Naive thymus-derived CD8-positive, alpha-beta T cell (primary cell): ENCODE measurements at regions not wholly inside any gene's neighbourhood (a gene's known extent, or its start where the extent isn't known, plus 50 kb on each side); places are given as distances from the start of the nearest gene placed in this dataset.

ENCODE experiments used
- ATAC-seq, 2 donors: fragments of 150-1000 bp; cut with Tn5 transposase in 1 of 2; sonication (Bioruptor Pico), chemical (Tn5 transposase) in 1 of 2; 1 replicate in 1 of 2; 2 replicates in 1 of 2; pipeline ENCODE4 v1.10.0; 2021; ENCODE audit warnings: mild to moderate bottlenecking in 2 of 2, moderate library complexity in 2 of 2
- POLR2A ChIA-PET: fragments of 350-600 bp; sonication (Branson Sonifier 250); formaldehyde crosslinking; loops from one replicate; lab custom pipeline; 2021; ENCODE audit warnings: antibody characterized with exemption; lab: Charles Lee
- DNase-seq, 10 donors: peaks; one replicate each; pipeline versions ENCODE4 v3.0.0 to v3.0.0-alpha.2; 2020 to 2022
- H3K27ac Mint-ChIP-seq, 10 donors: one replicate each; pipeline ENCODE4 v1.8.0; 2020 to 2022; ENCODE audit warnings: mild to moderate bottlenecking in 10 of 10, mixed read lengths in 10 of 10, moderate library complexity in 4 of 10, inconsistent platforms in 1 of 10
- H3K27me3 Mint-ChIP-seq, 5 donors: one replicate each; pipeline ENCODE4 v1.8.0; 2021 to 2022; ENCODE audit warnings: mixed read lengths in 5 of 5
- H3K36me3 Mint-ChIP-seq, 3 donors: one replicate each; pipeline ENCODE4 v1.8.0; 2020 to 2022; ENCODE audit warnings: mixed read lengths in 3 of 3, mild to moderate bottlenecking in 2 of 3, inconsistent platforms in 1 of 3
- H3K4me1 Mint-ChIP-seq, 4 donors: one replicate each; pipeline ENCODE4 v1.8.0; 2021 to 2022; ENCODE audit warnings: mixed read lengths in 4 of 4
- H3K4me3 Mint-ChIP-seq, 10 donors: one replicate each; pipeline ENCODE4 v1.8.0; 2020 to 2022; ENCODE audit warnings: mild to moderate bottlenecking in 10 of 10, mixed read lengths in 10 of 10, moderate library complexity in 6 of 10, inconsistent platforms in 1 of 10
- H3K9me3 Mint-ChIP-seq, 9 donors: one replicate each; pipeline ENCODE4 v1.8.0; 2020 to 2022; ENCODE audit warnings: mixed read lengths in 9 of 9, mild to moderate bottlenecking in 3 of 9, inconsistent platforms in 1 of 9, moderate library complexity in 1 of 9

DNA sequence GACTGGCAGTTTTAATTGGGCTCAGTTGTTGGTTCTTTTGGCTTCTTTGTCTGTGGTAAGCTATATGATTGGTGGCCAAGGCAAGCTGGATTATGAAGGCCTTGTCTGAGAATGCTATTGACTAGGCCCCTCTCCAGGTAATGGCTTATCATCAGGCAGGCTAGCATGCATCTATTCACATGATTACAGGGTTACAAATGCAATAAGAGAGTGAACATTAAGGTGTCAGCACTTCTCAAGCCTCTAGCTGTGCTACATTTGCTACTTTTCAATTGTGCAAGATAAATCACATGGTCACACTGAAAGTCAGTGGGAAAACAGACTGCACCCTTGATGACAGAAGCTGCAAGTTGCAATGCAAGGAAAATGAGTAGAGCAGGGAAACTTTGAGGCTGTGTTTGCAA is 550.9 kb upstream of the TMPRSS15 start:
- no peak for ATAC-seq
- no peaks in the 10 kb centered on the region for H3K27me3 Mint-ChIP-seq
- no peaks in the 10 kb centered on the region for H3K36me3 Mint-ChIP-seq
- no peak for DNase-seq
- H3K27ac Mint-ChIP-seq: no peak overlapping the region
- H3K4me1 Mint-ChIP-seq: no peaks in the 10 kb centered on the region
- POLR2A ChIA-PET: no interaction called here
- H3K9me3 Mint-ChIP-seq: peaks cover 0 to 10% (median 2%) of the 10 kb centered on the region in 9 donors
- no peak overlapping the region for H3K4me3 Mint-ChIP-seq

DNA sequence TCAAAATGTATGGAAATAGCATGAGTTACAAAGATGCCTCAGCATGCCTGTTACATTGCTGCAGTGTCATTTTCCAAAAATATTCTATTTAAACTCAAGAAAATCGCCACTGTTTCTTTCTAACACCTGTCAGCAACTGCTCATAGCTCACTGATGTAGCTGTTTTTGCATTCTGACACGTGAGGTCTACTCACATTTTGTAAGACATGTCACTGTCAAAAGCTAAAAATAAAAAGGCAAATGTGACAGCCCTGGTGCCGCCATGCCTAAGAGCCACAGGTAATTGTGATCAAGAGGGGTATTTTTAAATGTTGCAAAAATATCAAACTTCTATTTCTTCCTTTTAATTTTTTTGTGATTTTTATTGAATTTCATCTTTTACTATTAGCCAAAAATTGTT is 556.2 kb upstream of the TMPRSS15 start:
- POLR2A ChIA-PET: no interaction called here
- H3K36me3 Mint-ChIP-seq: no peaks in the 10 kb centered on the region
- H3K9me3 Mint-ChIP-seq: peaks cover 0 to 5% (median 3%) of the 10 kb centered on the region in 9 donors
- H3K4me1 Mint-ChIP-seq: no peaks in the 10 kb centered on the region
- H3K27ac Mint-ChIP-seq: no peak overlapping the region
- no peak for DNase-seq
- H3K4me3 Mint-ChIP-seq: no peak overlapping the region
- no peak for ATAC-seq
- no peaks in the 10 kb centered on the region for H3K27me3 Mint-ChIP-seq

DNA sequence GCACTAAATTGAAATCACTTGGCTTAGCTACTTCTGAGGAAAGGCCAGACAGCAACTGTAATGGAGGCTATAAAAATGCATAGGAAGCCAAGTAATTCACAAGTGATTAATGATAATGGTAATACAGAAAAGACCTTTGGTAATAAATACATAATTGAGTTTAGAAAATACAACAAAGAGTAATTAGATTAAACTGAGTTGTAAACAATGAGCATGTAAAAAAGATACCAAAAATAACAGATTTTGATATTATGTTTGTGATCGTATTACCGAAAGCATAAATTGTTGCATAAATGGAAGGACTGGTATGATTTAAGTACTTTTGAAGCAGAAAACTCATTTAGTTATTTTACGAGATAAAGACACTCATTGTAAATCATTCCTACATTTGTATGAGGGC is 556.7 kb upstream of the TMPRSS15 start:
- H3K4me1 Mint-ChIP-seq: no peaks in the 10 kb centered on the region
- DNase-seq (no peak), ATAC-seq (no peak)
- peaks cover 0 to 5% (median 3%) of the 10 kb centered on the region in 9 donors for H3K9me3 Mint-ChIP-seq
- H3K27ac Mint-ChIP-seq: no peak overlapping the region
- no peaks in the 10 kb centered on the region for H3K36me3 Mint-ChIP-seq
- no peaks in the 10 kb centered on the region for H3K27me3 Mint-ChIP-seq
- POLR2A ChIA-PET: no interaction called here
- no peak overlapping the region for H3K4me3 Mint-ChIP-seq

DNA sequence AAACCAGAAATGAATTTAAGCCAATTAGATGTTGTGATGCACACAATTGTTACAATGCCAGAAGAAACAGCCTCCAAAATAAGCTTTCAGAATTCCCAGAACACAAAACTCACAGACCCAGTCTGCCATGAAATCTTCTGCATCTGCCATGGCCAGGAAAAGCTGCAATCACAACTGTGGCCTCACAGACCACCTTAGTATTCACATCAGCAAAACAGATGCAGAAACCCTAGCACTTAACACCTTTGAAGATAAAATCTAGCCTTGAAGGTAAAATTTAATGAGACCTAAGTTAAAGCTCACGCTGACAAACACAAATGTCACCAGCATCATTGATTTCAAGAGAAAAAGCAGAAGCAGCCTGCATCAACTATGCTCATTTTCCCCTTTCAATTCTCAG is 566.8 kb upstream of the TMPRSS15 start:
- no peaks in the 10 kb centered on the region for H3K36me3 Mint-ChIP-seq
- POLR2A ChIA-PET: no interaction called here
- H3K4me1 Mint-ChIP-seq: no peaks in the 10 kb centered on the region

DNA sequence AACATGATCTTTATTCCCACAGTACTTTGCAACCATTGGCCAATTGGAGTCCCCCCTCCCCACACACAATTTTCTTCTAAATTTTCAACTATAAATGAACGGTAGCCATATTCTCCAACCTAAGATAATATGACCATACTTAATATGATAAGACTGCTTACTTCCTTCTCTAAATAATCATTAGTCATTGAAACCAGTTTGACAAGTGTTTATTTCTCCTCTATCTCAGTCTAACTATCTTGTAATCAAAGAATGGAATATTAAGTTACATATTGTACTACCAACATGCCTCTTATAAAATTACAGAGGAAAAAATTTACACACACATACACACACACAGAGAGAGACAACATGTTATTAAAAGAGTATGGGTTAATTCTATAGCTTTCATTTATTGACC is 567.4 kb upstream of the TMPRSS15 start:
- no peaks in the 10 kb centered on the region for H3K4me1 Mint-ChIP-seq
- no peak overlapping the region for H3K4me3 Mint-ChIP-seq
- no peak overlapping the region for H3K27ac Mint-ChIP-seq
- no peaks in the 10 kb centered on the region for H3K36me3 Mint-ChIP-seq
- peaks cover 0 to 13% (median 5%) of the 10 kb centered on the region in 9 donors for H3K9me3 Mint-ChIP-seq
- POLR2A ChIA-PET: no interaction called here
- no peaks in the 10 kb centered on the region for H3K27me3 Mint-ChIP-seq
- no peak for DNase-seq
- ATAC-seq: no peak

More for the DNA sequence above, 566.8 kb upstream of the TMPRSS15 start:
- Mint-ChIP-seq H3K27me3 (no peaks in the 10 kb centered on the region), H3K9me3 (peaks cover 0 to 10% (median 5%) of the 10 kb centered on the region in 9 donors), H3K27ac (no peak overlapping the region), H3K4me3 (no peak overlapping the region)
- no peak for ATAC-seq
- DNase-seq: no peak

DNA sequence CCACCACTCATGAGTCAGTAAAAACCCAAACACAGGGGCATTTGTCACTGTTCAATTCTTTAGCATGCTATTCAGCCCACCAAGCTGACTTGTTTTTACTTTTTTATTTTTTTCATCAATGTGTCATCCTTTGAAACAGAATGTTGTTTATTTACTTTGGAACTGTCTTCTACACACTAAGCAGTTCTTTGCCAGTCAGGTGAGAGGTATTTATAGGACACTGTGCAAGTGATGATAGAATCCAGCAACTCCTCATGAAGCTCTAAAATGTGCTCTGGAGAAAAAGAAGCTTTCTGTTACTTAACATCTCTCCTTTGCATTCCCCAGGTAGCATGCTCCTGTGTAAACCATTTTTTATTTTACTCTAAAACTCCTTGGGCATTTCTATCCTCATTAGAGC is 582.0 kb upstream of the TMPRSS15 start:
- Mint-ChIP-seq H3K9me3 (peaks cover 0 to 33% (median 6%) of the 10 kb centered on the region in 9 donors), H3K27ac (no peak overlapping the region)
- no peak for DNase-seq

DNA sequence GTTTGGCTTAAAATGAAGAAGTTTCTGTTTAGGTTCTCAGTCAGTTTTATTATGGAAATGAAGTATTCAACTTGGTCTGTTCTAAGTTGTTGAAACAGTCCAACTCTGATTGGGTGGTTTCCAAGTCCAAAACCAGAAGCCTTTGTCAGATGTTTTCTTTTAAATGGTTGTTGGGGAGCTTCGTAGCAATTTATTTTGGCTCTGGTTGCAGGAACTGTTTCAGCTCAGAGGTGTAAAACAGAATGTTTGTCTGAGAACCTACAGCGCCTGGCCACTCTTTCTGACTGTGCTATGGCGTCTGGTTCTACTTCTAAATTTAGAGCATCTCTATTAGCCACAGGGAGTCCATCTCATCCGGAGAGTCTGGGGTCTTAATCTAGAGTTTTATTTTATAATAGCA is 582.6 kb upstream of the TMPRSS15 start:
- Mint-ChIP-seq H3K4me1 (no peaks in the 10 kb centered on the region), H3K27ac (no peak overlapping the region), H3K27me3 (no peaks in the 10 kb centered on the region), H3K36me3 (no peaks in the 10 kb centered on the region), H3K4me3 (no peak overlapping the region), H3K9me3 (peaks cover 0 to 33% (median 9%) of the 10 kb centered on the region in 9 donors)
- POLR2A ChIA-PET: no interaction called here
- ATAC-seq (no peak), DNase-seq (no peak)

More for the DNA sequence above, 582.0 kb upstream of the TMPRSS15 start:
- Mint-ChIP-seq H3K36me3 (no peaks in the 10 kb centered on the region), H3K27me3 (no peaks in the 10 kb centered on the region), H3K4me3 (no peak overlapping the region), H3K4me1 (no peaks in the 10 kb centered on the region)
- ATAC-seq: no peak
- POLR2A ChIA-PET: no interaction called here

DNA sequence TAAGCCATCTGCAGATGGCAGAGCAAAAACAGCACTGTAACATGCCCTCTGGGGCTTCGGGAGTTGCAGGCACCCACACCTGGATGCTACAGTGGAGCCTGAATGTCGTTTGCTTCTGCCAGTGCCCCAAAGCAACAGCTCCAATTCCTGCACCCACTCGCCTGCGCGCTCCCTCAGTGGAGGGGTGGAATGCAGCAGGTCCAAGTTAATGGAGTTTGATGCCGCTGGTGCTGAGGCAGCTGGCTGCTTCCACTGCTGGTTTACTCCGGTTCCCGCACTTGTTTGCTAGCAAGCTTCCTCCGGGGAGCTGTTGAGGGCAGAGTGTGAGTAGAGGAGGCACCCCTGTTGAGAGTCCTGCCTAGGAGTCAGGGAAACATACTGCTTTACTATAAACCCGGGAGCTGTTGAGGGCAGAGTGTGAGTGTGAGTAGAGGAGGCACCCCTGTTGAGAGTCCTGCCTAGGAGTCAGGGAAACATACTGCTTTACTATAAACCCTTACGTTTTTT is 584.0 kb upstream of the TMPRSS15 start:
- POLR2A ChIA-PET: no interaction called here
- no peaks in the 10 kb centered on the region for H3K4me1 Mint-ChIP-seq
- peaks cover 0 to 29% (median 9%) of the 10 kb centered on the region in 9 donors for H3K9me3 Mint-ChIP-seq
- ATAC-seq (no peak), DNase-seq (no peak)
- no peaks in the 10 kb centered on the region for H3K36me3 Mint-ChIP-seq
- H3K27ac Mint-ChIP-seq: no peak overlapping the region
- H3K4me3 Mint-ChIP-seq: no peak overlapping the region
- no peaks in the 10 kb centered on the region for H3K27me3 Mint-ChIP-seq

DNA sequence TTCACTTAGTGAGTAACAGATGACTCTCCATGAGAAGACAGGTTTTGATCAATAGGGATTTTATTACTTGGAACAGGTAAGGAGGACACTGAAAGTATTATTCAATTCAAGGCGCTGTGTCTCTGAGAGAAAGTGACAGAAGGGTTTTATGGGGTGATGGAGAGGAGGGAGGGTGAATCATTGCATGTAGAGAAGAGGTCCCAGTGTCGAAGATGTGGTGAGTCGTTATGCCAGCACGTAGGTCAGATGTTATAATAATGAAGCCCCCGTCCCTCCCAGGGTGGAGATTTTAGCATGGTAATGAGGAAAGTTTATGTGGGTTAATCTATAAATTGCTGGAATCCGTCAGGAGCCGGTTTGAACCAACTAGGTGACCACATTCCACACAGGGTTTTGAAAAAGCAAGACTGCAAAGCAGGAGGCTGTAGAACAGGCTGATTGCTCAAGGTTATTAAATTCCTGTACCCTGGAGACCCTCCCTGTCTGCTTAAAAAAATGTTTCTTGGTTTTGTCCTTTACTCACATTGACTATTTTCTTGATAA is 586.4 kb upstream of the TMPRSS15 start:
- Mint-ChIP-seq H3K36me3 (no peaks in the 10 kb centered on the region), H3K4me3 (no peak overlapping the region), H3K9me3 (peaks cover 0 to 29% (median 7%) of the 10 kb centered on the region in 9 donors), H3K4me1 (no peaks in the 10 kb centered on the region), H3K27ac (no peak overlapping the region), H3K27me3 (no peaks in the 10 kb centered on the region)
- POLR2A ChIA-PET: no interaction called here
- ATAC-seq: no peak
- DNase-seq: no peak

DNA sequence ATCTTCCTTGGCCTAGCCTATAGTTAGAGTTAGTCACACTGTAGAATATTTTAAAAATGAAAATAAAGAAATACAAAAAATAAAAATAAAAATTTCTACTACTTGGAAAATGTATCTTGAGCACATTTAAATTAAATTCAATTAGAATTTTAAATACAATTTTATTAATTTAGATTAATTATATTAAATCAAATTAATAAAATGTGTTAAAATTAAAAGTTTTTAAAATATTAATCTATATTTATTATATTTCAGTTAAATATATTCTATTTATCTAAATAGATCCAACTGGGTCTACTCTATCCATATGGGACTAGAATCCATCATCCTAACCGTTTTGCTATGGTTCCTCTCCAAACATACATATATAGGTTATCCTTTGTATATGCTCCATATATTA is 588.3 kb upstream of the TMPRSS15 start:
- no peaks in the 10 kb centered on the region for H3K4me1 Mint-ChIP-seq
- H3K9me3 Mint-ChIP-seq: peaks cover 3 to 24% (median 10%) of the 10 kb centered on the region in 9 donors
- POLR2A ChIA-PET: no interaction called here
- no peak for ATAC-seq
- no peak for DNase-seq
- H3K36me3 Mint-ChIP-seq: no peaks in the 10 kb centered on the region
- H3K27ac Mint-ChIP-seq: no peak overlapping the region
- no peaks in the 10 kb centered on the region for H3K27me3 Mint-ChIP-seq
- no peak overlapping the region for H3K4me3 Mint-ChIP-seq

DNA sequence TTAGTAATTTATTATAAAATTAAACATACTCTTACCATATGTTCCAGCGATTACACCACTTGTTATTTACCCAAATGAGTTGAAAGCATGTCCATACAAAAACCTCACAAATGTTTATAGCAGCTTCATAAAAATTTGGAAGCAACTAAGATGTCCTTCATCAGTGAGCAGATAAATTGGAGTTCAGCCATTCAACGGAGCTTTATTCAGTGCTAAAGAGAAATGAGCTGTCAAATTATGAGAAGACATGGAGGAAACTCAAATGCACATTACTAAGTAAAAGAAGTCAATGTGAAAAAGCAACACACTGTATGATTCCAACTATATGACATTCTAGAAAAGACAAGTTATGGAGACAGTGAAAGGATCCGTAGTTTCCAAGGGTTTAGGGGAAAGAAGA is 606.7 kb upstream of the TMPRSS15 start:
- ATAC-seq (no peak), DNase-seq (no peak)
- Mint-ChIP-seq H3K9me3 (peaks cover 2 to 28% (median 9%) of the 10 kb centered on the region in 9 donors), H3K4me1 (no peaks in the 10 kb centered on the region), H3K27me3 (no peaks in the 10 kb centered on the region), H3K36me3 (no peaks in the 10 kb centered on the region), H3K27ac (no peak overlapping the region), H3K4me3 (no peak overlapping the region)
- POLR2A ChIA-PET: no interaction called here

DNA sequence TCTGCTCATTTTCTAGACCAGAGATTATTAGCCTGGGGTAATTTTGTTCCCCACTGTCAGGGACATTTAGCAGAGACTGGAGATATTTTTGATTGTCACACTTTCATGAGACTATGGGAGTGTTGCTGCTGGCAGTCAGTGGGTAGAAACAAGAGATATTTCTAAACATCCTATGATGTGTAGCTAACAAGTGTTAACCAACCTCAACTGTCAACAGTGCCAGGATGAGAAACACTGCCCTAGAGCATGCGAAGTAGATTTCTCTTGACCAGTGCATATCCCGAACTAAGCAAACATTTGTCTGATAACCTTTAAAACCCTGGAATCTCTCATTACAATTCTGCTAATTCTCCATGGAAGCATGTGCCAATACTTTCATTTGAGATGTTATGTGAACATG is 607.4 kb upstream of the TMPRSS15 start:
- ATAC-seq (no peak), DNase-seq (no peak)
- Mint-ChIP-seq H3K36me3 (no peaks in the 10 kb centered on the region), H3K27me3 (no peaks in the 10 kb centered on the region), H3K4me1 (no peaks in the 10 kb centered on the region), H3K9me3 (peaks cover 2 to 28% (median 9%) of the 10 kb centered on the region in 9 donors), H3K27ac (no peak overlapping the region), H3K4me3 (no peak overlapping the region)
- POLR2A ChIA-PET: no interaction called here

DNA sequence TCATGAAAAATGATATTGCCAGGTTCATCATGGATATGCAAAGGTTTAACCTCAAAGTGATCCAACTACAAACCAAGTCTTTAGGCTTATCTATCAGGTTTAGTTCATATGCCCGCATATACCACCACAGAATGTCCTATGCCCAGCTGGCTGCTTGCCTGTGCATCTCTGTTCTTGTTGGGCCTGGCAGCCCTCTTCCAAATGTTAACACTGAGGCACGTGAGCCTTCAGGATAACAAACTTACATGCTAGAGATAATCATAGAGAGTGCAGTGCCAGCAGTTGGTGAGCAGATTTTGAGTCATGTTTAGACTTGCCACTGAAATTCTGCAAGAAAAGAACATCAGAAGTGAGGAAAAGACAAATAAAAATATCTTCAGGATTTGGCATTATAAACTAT is 607.9 kb upstream of the TMPRSS15 start:
- POLR2A ChIA-PET: no interaction called here
- H3K4me3 Mint-ChIP-seq: no peak overlapping the region
- DNase-seq (no peak), ATAC-seq (no peak)
- H3K36me3 Mint-ChIP-seq: no peaks in the 10 kb centered on the region
- no peaks in the 10 kb centered on the region for H3K4me1 Mint-ChIP-seq
- no peak overlapping the region for H3K27ac Mint-ChIP-seq
- peaks cover under 1 to 28% (median 9%) of the 10 kb centered on the region in 9 donors for H3K9me3 Mint-ChIP-seq
- H3K27me3 Mint-ChIP-seq: no peaks in the 10 kb centered on the region

DNA sequence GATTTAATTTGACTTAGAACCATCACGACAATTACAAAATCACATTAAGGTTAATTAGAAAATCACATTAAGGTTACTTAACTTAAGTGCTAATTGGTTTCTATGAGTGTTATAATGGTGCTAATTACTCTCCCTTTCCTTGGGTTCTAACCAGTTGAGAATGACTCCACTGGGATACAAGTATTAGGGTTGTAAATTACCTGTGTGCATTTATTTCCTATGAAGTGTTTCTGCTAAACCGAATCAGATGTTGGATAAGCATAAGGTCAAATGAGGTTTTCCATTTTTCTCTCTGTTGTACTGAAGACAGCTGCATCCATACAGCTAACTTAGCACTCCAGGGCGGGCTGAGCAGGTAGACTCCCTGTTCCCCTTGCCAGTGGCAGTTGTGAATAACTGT is 610.3 kb upstream of the TMPRSS15 start:
- DNase-seq: no peak
- Mint-ChIP-seq H3K4me3 (no peak overlapping the region), H3K4me1 (no peaks in the 10 kb centered on the region), H3K36me3 (no peaks in the 10 kb centered on the region), H3K27me3 (no peaks in the 10 kb centered on the region), H3K9me3 (peaks cover 0 to 18% (median 5%) of the 10 kb centered on the region in 9 donors), H3K27ac (no peak overlapping the region)
- POLR2A ChIA-PET: no interaction called here
- no peak for ATAC-seq
